CD4-positive, alpha-beta memory T cell (primary cell): ENCODE measurements at regions not wholly inside any gene's neighbourhood (a gene's known extent, or its start where the extent isn't known, plus 50 kb on each side); places are given as distances from the start of the nearest gene placed in this dataset.

Experiments
- CTCF ChIA-PET: fragments of 350-600 bp; sonication (Branson Sonifier 250); formaldehyde crosslinking; loops from one replicate; lab custom pipeline; 2021; ENCODE audit warnings: inconsistent platforms; ENCODE audit not compliant: partially characterized antibody; lab: Charles Lee
- POLR2A ChIA-PET: fragments of 350-600 bp; sonication (Branson Sonifier 250); formaldehyde crosslinking; loops from one replicate; lab custom pipeline; 2021; ENCODE audit not compliant: partially characterized antibody; lab: Charles Lee
- DNase-seq, 5 donors: peaks; one replicate each; pipeline versions ENCODE4 v3.0.0 to v3.0.0-alpha.2; 2020 to 2022; ENCODE audit warnings: mixed read lengths in 1 of 5
- H3K27ac ChIP-seq: one replicate; pipeline ENCODE4 v1.7.0; 2013; ENCODE audit warnings: low read depth, low read length
- H3K27me3 ChIP-seq: 2 replicates; pipeline ENCODE4 v1.7.0; 2013; ENCODE audit warnings: mild to moderate bottlenecking, low read length, moderate library complexity; ENCODE audit not compliant: insufficient read depth
- H3K36me3 ChIP-seq: 2 replicates; pipeline ENCODE4 v1.7.0; 2013; ENCODE audit warnings: mild to moderate bottlenecking, low read length, moderate library complexity; ENCODE audit not compliant: insufficient read depth
- H3K4me1 ChIP-seq: 2 replicates; pipeline ENCODE4 v1.7.0; 2013; ENCODE audit warnings: mild to moderate bottlenecking, low read length, moderate library complexity; ENCODE audit not compliant: insufficient read depth
- H3K4me3 ChIP-seq, 2 donors: one replicate each; pipeline ENCODE4 v1.7.0; 2013; ENCODE audit warnings: low read length in 2 of 2, mild to moderate bottlenecking in 1 of 2
- H3K9me3 ChIP-seq, 2 donors: one replicate each; pipeline ENCODE4 v1.7.0; 2013; ENCODE audit warnings: low read length in 2 of 2, control low read depth in 1 of 2; ENCODE audit not compliant: control insufficient read depth in 1 of 2
- H3K27ac Mint-ChIP-seq, 7 donors: one replicate each; pipeline ENCODE4 v1.8.0; 2020 to 2021; ENCODE audit warnings: mixed read lengths in 7 of 7, mild to moderate bottlenecking in 6 of 7, inconsistent platforms in 3 of 7, moderate library complexity in 3 of 7
- H3K27me3 Mint-ChIP-seq, 2 donors: one replicate each; pipeline ENCODE4 v1.8.0; 2020 to 2021; ENCODE audit warnings: mixed read lengths in 2 of 2
- H3K36me3 Mint-ChIP-seq, 2 donors: one replicate each; pipeline ENCODE4 v1.8.0; 2020 to 2021; ENCODE audit warnings: mixed read lengths in 2 of 2, inconsistent platforms in 1 of 2, mild to moderate bottlenecking in 1 of 2
- H3K4me1 Mint-ChIP-seq, 4 donors: one replicate each; pipeline ENCODE4 v1.8.0; 2020 to 2021; ENCODE audit warnings: mixed read lengths in 4 of 4, mild to moderate bottlenecking in 1 of 4
- H3K4me3 Mint-ChIP-seq, 8 donors: one replicate each; pipeline ENCODE4 v1.8.0; 2020 to 2021; ENCODE audit warnings: mixed read lengths in 8 of 8, mild to moderate bottlenecking in 7 of 8, moderate library complexity in 6 of 8, inconsistent platforms in 3 of 8
- H3K9me3 Mint-ChIP-seq, 8 donors: one replicate each; pipeline ENCODE4 v1.8.0; 2020 to 2021; ENCODE audit warnings: mixed read lengths in 8 of 8, mild to moderate bottlenecking in 5 of 8, inconsistent platforms in 3 of 8, moderate library complexity in 1 of 8
- intact Hi-C: fragments of 100-400 bp; cut with micrococcal nuclease; formaldehyde crosslinking; loops from one replicate; pipeline ENCODE4 v1.15.1; 2023

GRCh38 chr3:88408097-88408496 is 258.3 kb downstream of the C3orf38 start:
- DNase-seq = no peak
- H3K27me3 Mint-ChIP-seq = no peaks in the 10 kb centered on the region
- no peaks in the 10 kb centered on the region for H3K36me3 Mint-ChIP-seq
- Histone ChIP-seq H3K27ac (no peak overlapping the region), H3K27me3 (no peaks in the 10 kb centered on the region), H3K4me3 (no peak overlapping the region), H3K4me1 (no peaks in the 10 kb centered on the region), H3K9me3 (no peaks in the 10 kb centered on the region), H3K36me3 (no peaks in the 10 kb centered on the region)
- no peak overlapping the region for H3K27ac Mint-ChIP-seq
- H3K4me3 Mint-ChIP-seq = no peak overlapping the region
- H3K4me1 Mint-ChIP-seq = peaks cover 8 to 15% (median 11%) of the 10 kb centered on the region in 4 donors
- no peaks in the 10 kb centered on the region for H3K9me3 Mint-ChIP-seq
- intact Hi-C loops = no loop called here
- CTCF ChIA-PET = no interaction called here
- POLR2A ChIA-PET = no interaction called here

- Histone ChIP-seq H3K4me1 (no peaks in the 10 kb centered on the region), H3K4me3 (no peak overlapping the region), H3K36me3 (no peaks in the 10 kb centered on the region), H3K27ac (no peak overlapping the region), H3K27me3 (no peaks in the 10 kb centered on the region), H3K9me3 (no peaks in the 10 kb centered on the region)
- no peak for DNase-seq
- Mint-ChIP-seq H3K27ac (no peak overlapping the region), H3K4me1 (peaks cover 8 to 15% (median 11%) of the 10 kb centered on the region in 4 donors), H3K27me3 (no peaks in the 10 kb centered on the region), H3K4me3 (peak overlapping the region in 1 of 8 donors; percentile 66), H3K36me3 (no peaks in the 10 kb centered on the region), H3K9me3 (no peaks in the 10 kb centered on the region)
- intact Hi-C loops = no loop called here
- POLR2A ChIA-PET = no interaction called here
- CTCF ChIA-PET = no interaction called here
Observed at GRCh38 chr3:88408935-88409334, 259.2 kb downstream of the C3orf38 start.

GRCh38 chr3:88410259-88410658 is 260.5 kb downstream of the C3orf38 start:
- intact Hi-C loops = no loop called here
- ChIA-PET POLR2A (no interaction called here), CTCF (no interaction called here)
- Mint-ChIP-seq H3K4me3 (peak overlapping the region in 2 of 8 donors; percentile 29 to 32), H3K9me3 (peaks cover 0 to under 1% (median 0%) of the 10 kb centered on the region in 8 donors), H3K4me1 (peaks cover 8 to 12% (median 9%) of the 10 kb centered on the region in 4 donors), H3K27me3 (no peaks in the 10 kb centered on the region), H3K36me3 (no peaks in the 10 kb centered on the region), H3K27ac (peak overlapping the region in 1 of 7 donors; percentile 1)
- Histone ChIP-seq H3K27me3 (no peaks in the 10 kb centered on the region), H3K9me3 (no peaks in the 10 kb centered on the region), H3K4me1 (no peaks in the 10 kb centered on the region), H3K4me3 (no peak overlapping the region), H3K27ac (no peak overlapping the region), H3K36me3 (no peaks in the 10 kb centered on the region)
- peak in 4 of 5 donors; percentile 10 to 24 (median 17) for DNase-seq

GRCh38 chr3:88412346-88412745 is 262.6 kb downstream of the C3orf38 start:
- Mint-ChIP-seq H3K36me3 (no peaks in the 10 kb centered on the region), H3K4me3 (no peak overlapping the region), H3K4me1 (peaks cover 5 to 12% (median 7%) of the 10 kb centered on the region in 4 donors), H3K27me3 (no peaks in the 10 kb centered on the region), H3K27ac (no peak overlapping the region), H3K9me3 (peaks cover 0 to 3% (median 0%) of the 10 kb centered on the region in 8 donors)
- H3K36me3 ChIP-seq = no peaks in the 10 kb centered on the region
- intact Hi-C loops = no loop called here
- CTCF ChIA-PET = no interaction called here
- POLR2A ChIA-PET = no interaction called here
- no peaks in the 10 kb centered on the region for H3K9me3 ChIP-seq
- H3K4me3 ChIP-seq = no peak overlapping the region
- H3K27me3 ChIP-seq = no peaks in the 10 kb centered on the region
- no peak overlapping the region for H3K27ac ChIP-seq
- no peaks in the 10 kb centered on the region for H3K4me1 ChIP-seq
- no peak for DNase-seq

- H3K4me1 ChIP-seq = no peaks in the 10 kb centered on the region
- POLR2A ChIA-PET = no interaction called here
- intact Hi-C loops = no loop called here
Observed at GRCh38 chr3:88416436-88416835, 266.7 kb downstream of the C3orf38 start.

GRCh38 chr3:88418219-88418618 is 268.5 kb downstream of the C3orf38 start:
- peaks cover 0 to 3% (median 0%) of the 10 kb centered on the region in 8 donors for H3K9me3 Mint-ChIP-seq
- no peaks in the 10 kb centered on the region for H3K4me1 Mint-ChIP-seq
- Histone ChIP-seq H3K36me3 (no peaks in the 10 kb centered on the region), H3K27me3 (no peaks in the 10 kb centered on the region), H3K4me1 (no peaks in the 10 kb centered on the region), H3K27ac (no peak overlapping the region), H3K4me3 (no peak overlapping the region), H3K9me3 (no peaks in the 10 kb centered on the region)
- DNase-seq = no peak
- intact Hi-C loops = no loop called here
- ChIA-PET CTCF (no interaction called here), POLR2A (no interaction called here)
- no peaks in the 10 kb centered on the region for H3K27me3 Mint-ChIP-seq
- H3K36me3 Mint-ChIP-seq = no peaks in the 10 kb centered on the region
- H3K27ac Mint-ChIP-seq = no peak overlapping the region
- H3K4me3 Mint-ChIP-seq = no peak overlapping the region

More at GRCh38 chr3:88416436-88416835, 266.7 kb downstream of the C3orf38 start:
- DNase-seq = no peak
- no peak overlapping the region for H3K27ac ChIP-seq
- no peaks in the 10 kb centered on the region for H3K27me3 ChIP-seq
- Mint-ChIP-seq H3K4me1 (no peaks in the 10 kb centered on the region), H3K4me3 (no peak overlapping the region), H3K36me3 (no peaks in the 10 kb centered on the region), H3K9me3 (peaks cover 0 to 3% (median 0%) of the 10 kb centered on the region in 8 donors), H3K27me3 (no peaks in the 10 kb centered on the region), H3K27ac (no peak overlapping the region)
- no peaks in the 10 kb centered on the region for H3K9me3 ChIP-seq
- no peaks in the 10 kb centered on the region for H3K36me3 ChIP-seq
- H3K4me3 ChIP-seq = no peak overlapping the region
- CTCF ChIA-PET = no interaction called here

GRCh38 chr3:88433568-88433967 is 283.8 kb downstream of the C3orf38 start:
- Histone ChIP-seq H3K27me3 (no peaks in the 10 kb centered on the region), H3K9me3 (no peaks in the 10 kb centered on the region), H3K4me1 (no peaks in the 10 kb centered on the region), H3K36me3 (no peaks in the 10 kb centered on the region), H3K27ac (no peak overlapping the region), H3K4me3 (no peak overlapping the region)
- Mint-ChIP-seq H3K27me3 (no peaks in the 10 kb centered on the region), H3K36me3 (no peaks in the 10 kb centered on the region), H3K4me3 (no peak overlapping the region), H3K4me1 (peaks cover 0 to 5% (median 0%) of the 10 kb centered on the region in 4 donors), H3K9me3 (peaks cover 0 to 4% (median 0%) of the 10 kb centered on the region in 8 donors), H3K27ac (no peak overlapping the region)
- intact Hi-C loops = no loop called here
- no peak for DNase-seq
- ChIA-PET CTCF (no interaction called here), POLR2A (no interaction called here)

GRCh38 chr3:88434001-88434400 is 284.2 kb downstream of the C3orf38 start:
- Histone ChIP-seq H3K36me3 (no peaks in the 10 kb centered on the region), H3K27ac (no peak overlapping the region), H3K27me3 (no peaks in the 10 kb centered on the region), H3K4me1 (no peaks in the 10 kb centered on the region), H3K9me3 (no peaks in the 10 kb centered on the region), H3K4me3 (no peak overlapping the region)
- POLR2A ChIA-PET = no interaction called here
- no peaks in the 10 kb centered on the region for H3K36me3 Mint-ChIP-seq
- DNase-seq = no peak
- CTCF ChIA-PET = no interaction called here
- intact Hi-C loops = no loop called here
- H3K4me3 Mint-ChIP-seq = peak overlapping the region in 2 of 8 donors; percentile 43 to 52
- H3K27me3 Mint-ChIP-seq = no peaks in the 10 kb centered on the region
- no peak overlapping the region for H3K27ac Mint-ChIP-seq
- peaks cover 0 to 5% (median 0%) of the 10 kb centered on the region in 4 donors for H3K4me1 Mint-ChIP-seq
- H3K9me3 Mint-ChIP-seq = peaks cover 0 to 4% (median under 1%) of the 10 kb centered on the region in 8 donors
